COLO668 (cell line): ENCODE measurements at regions not wholly inside any gene's neighbourhood (a gene's known extent, or its start where the extent isn't known, plus 50 kb on each side); places are given as distances from the start of the nearest gene placed in this dataset.

Experiments used
- DNase-seq: peaks from one replicate; lab custom pipeline; 2025; ENCODE audit not compliant: unreplicated experiment; lab: John Stamatoyannopoulos, UW

DNA sequence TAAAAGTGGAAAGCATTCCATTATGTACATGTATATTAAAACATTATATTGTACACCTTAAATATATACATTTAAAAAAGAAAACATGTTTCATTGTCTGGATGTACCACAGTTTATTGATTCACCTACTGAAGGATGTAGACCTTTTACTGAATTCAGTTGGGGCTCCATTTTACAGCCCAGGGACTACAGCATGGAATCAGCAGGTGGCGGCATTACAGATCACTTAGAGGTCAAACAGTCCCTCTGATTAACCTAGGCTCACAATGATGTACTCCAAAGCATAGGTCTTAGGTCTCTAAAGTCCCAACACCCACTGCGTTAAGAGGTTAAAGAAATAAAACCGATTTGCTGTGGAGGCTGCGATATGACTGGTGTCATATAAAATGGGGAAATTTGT is 490.9 kb downstream of the SHISA9 start:
- DNase-seq: no peak

- DNase-seq: no peak
Measured at GRCh38 chr16:13393816-13394215, 492.4 kb downstream of the SHISA9 start.

DNA sequence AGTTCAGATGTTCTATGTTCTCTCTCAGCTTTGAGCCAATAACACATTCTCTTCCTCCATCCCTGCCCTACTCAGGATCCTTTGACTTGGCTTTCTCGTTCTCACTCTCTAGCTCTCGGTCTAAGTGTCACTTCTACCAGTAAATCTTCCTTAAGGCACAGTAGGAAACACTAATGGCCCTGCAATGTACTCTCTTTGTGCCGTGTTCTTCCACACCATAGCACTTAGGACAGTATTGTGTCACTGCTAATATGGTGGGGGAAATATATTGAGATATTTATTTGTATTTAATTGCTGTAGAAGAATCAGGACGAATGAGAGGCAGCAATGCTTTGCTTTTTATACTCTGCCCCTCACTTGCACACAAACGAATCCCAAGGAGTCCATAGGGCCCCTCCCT is 493.1 kb downstream of the SHISA9 start:
- no peak for DNase-seq

DNA sequence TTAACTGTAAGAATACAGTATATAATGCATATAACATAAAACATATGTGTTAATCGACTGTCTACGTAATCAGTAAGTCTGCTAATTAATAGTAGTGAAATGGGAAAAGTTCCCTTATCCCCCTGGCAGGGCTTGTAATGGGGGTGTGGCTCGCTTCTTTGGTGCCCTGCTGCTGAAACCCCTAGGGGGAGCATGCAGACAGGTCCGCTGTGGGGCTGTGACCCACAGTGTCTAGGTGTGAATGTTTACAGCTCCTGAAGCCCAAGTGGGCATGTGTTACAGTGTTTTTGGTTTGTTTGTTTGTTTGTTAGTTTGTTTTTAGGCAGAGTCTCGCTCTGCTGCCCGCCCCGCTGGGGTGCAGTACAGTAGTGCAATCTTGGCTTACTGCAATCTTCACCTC is 495.7 kb downstream of the SHISA9 start:
- no peak for DNase-seq

GRCh38 chr16:13401641-13402040 is 500.2 kb downstream of the SHISA9 start:
- DNase-seq: no peak

- no peak for DNase-seq
Measured at GRCh38 chr16:13402601-13403000, 501.2 kb downstream of the SHISA9 start.

DNA sequence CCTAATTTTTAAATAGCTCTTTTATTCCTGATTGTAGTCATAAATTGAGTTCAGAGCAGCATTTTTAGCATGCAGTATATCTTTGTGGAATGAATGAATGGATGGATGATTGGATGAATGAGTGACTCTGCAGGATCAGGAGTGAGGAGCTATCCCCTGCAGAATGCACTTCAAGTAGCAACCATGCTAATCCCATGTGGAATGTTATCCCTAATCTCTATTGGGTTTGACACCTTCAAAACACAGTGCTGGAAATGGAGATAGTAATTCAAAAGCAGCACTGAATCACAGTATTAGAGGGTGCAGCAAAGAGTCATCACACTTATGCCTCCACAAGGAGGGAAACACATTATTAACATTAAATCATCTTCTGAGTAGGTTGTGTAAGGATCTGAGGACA is 501.9 kb downstream of the SHISA9 start:
- no peak for DNase-seq

GRCh38 chr16:13414154-13414553 is 505.8 kb upstream of the ERCC4 start:
- no peak for DNase-seq

DNA sequence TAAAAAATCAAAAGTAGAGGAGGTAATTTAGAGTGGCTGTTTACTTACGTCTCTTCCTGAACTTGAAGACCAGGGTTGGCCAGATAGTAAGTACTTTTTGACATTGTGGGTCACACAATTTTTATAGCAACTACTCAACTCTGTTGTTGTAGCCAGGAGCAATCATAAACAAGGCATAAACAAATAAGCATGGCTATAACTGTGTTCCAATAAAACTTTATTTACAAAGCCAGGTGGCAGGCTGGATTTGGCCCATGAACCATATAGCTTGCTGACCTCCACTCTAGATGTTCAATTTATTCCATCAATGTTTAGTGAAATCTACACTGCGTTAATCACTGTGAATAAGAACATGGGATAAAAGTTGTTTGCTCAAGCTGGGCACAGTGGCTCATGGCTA is 500.4 kb upstream of the ERCC4 start:
- no peak for DNase-seq

DNA sequence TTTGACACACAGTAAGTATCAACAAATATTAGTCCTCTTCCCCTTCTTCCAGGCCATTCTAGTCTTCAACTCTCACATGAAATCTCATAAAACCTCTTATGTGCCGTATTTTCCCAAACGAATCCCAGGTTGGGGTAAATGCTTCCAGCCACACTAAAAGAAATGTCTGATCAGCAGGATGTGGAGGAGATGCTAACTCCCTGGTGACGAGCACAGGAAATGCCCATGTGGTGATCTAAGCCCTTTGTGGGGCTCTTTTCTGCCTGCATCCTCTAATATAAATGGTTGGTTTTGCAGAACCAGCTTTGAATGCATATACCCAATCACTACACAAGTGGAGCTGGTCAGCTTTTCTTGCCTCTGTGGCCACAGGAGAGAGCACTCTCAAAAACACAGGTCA is 498.2 kb upstream of the ERCC4 start:
- DNase-seq: no peak

DNA sequence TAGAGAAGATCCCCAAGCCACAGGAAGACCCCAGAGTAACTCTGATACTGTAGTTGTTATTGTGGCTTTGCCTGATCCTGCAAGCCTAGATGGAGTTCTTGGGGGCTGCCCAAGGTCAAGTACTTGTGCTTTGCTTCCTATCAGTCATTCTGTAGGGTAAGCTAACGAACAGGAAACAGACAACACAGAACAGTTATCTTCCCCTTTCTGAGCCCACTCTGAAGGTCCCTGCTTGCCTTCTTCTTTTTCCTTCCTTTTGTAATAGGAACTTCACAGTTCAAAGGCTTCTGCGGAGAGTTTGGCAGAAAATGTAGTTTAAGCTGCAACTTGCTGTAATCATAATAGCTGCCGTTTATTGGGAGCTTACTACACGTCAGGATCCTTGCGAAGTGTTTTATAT is 494.1 kb upstream of the ERCC4 start:
- DNase-seq: no peak

GRCh38 chr16:13426269-13426668 is 493.7 kb upstream of the ERCC4 start:
- no peak for DNase-seq

- DNase-seq: no peak
Measured at GRCh38 chr16:13426736-13427135, 493.2 kb upstream of the ERCC4 start.

DNA sequence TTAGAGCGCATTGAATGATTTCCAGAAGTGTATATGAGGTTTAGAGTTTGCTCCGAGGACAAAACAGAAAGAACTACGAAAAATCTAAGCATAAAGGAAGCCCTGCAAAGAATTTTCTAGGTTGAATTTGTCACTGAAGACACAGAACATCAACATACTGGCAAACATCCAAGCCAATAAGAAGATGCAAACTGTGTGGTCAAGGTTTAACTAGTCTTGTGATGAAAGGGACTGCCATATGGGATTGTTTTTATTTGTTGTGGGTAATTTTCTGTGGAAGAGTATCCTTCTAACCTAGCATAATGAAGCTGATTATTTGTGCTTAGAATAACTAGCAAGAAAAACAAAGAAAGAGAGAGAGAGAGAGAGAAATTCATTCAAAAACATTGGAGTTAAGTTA is 492.0 kb upstream of the ERCC4 start:
- DNase-seq: no peak

GRCh38 chr16:13429416-13429815 is 490.5 kb upstream of the ERCC4 start:
- DNase-seq: no peak

DNA sequence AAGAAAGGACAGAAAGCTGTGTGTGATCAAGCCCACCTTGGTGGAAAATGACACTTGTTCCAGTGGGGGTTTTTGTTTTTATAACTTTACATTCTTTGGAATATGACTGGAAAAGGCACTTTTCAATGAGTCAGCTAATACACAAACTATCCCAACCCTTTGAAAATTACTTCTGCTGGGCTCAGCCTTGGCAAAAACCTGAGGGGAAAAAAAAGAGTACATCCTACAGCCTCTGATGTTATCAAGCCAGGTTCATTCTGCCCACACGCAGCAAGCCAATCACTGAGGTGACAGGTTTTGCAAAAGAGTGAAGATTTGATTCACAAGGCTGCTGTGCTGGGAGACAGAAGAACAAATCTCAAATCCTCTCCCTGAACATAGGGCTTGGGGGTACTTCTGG is 484.5 kb upstream of the ERCC4 start:
- no peak for DNase-seq

- no peak for DNase-seq
Measured at GRCh38 chr16:13435873-13436474, 484.0 kb upstream of the ERCC4 start.

- no peak for DNase-seq
Measured at GRCh38 chr16:13436641-13437412, 483.1 kb upstream of the ERCC4 start.

GRCh38 chr16:13437413-13437795 is 482.6 kb upstream of the ERCC4 start:
- no peak for DNase-seq

- DNase-seq: no peak
Measured at GRCh38 chr16:13438064-13438463, 481.9 kb upstream of the ERCC4 start.

GRCh38 chr16:13439766-13440165 is 480.2 kb upstream of the ERCC4 start:
- no peak for DNase-seq

DNA sequence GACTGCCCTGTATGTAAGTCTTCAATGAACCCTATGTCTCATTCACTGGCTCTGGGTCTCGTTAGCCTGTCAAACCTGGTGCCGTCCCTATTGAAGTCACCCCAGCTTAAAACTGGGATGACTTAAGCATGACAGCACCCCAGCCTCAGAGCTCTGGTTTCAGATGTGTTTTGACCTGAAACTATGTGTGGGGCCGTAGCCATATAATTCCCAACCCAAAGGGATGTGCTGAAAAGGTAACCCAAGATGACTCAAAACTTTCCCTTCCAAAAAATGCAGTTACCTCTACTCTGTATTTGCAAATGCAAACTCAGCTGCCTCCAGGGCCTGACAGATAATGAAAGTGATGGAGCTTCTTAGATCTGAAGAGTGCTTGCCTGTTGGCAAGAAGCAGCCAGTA is 478.3 kb upstream of the ERCC4 start:
- no peak for DNase-seq

DNA sequence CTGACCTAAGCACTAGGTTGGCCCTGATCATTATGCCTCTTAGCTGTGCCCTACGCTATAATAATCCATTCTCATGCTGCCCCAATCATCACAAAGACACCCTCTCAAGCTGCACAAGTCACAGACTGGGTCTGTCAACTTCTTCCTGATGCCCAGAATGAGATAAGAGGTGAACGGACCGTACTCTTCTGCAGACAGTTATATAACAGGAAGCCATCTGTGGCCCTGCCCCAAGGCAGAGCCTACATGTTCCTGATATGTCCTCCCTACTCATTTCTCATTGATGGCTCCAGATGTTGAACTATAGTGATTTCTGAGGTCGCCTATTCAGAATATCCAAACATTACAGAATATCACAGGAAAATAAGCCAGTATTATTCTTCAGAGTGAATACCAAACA is 471.6 kb upstream of the ERCC4 start:
- DNase-seq: no peak
